GM18861 (cell line): ENCODE measurements at regions not wholly inside any gene's neighbourhood (a gene's known extent, or its start where the extent isn't known, plus 50 kb on each side); places are given as distances from the start of the nearest gene placed in this dataset.
A peak's percentile ranks its signal among the peaks of the same experiment; 100 is the strongest.

Source experiments
- ATAC-seq: cut with Tn5 transposase; IDR thresholded peaks from one replicate; pipeline ENCODE4 v1.9.1; 2021; ENCODE audit not compliant: unreplicated experiment

DNA sequence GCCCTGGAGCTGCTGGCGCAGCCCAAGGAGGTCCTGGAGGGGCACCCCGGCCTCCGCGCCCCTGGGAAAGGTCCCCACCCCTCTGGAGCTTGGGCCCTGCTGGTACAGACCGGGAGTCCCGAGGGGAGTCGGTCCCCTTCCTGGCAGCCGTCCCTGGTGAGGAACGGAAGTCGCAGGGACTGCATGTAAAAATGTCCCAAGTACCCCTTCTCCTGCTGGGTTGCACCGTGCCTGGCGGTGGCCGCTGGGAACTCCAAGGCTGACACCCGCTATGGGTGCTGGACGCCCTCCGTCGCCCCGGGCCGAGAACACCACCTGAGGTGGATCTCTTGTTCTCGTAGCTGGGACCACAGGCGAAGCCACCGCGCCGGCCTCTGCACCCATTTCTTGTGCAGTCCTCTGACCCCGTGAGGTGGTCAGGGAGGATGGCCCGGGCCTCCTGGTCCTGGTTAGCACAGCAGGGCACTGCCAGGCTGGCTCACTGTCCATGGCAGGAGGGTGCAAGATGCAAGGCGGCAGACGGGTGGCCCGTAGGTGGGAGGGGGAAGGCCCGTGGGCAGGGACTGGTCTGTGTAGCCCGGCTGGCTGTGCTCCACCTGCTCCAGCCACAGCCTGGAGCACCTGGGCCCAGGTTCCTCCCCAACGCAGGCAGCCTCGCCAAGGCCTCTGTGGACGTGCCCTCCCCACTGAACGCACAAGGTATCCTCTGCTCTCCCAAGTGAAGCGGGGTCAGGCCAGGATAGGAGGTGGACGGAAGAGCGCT lies 165.2 kb downstream of the IGLL1 start:
- no peak for ATAC-seq

GRCh38 chr22:23411739-23412138 lies 168.4 kb downstream of the IGLL1 start:
- no peak for ATAC-seq

DNA sequence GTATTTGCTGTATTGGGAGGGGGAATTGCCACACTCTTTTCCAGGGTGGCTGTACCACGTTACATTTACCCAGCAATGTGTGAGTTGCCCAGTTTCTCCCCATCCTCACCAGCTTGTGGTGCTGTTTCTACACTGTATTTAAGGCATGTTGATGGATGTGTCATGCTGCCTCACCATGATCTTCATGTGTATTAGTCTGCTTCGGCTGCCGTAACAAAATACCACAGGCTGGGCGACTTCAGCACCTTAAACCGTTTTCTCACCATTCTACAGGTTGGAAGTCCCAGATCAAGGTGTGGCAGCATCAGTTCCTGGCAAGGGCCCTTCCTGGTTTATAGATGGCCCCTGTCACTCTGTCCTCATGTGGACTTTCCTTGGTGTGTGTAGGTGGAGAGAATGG lies 169.7 kb downstream of the IGLL1 start:
- no peak for ATAC-seq

DNA sequence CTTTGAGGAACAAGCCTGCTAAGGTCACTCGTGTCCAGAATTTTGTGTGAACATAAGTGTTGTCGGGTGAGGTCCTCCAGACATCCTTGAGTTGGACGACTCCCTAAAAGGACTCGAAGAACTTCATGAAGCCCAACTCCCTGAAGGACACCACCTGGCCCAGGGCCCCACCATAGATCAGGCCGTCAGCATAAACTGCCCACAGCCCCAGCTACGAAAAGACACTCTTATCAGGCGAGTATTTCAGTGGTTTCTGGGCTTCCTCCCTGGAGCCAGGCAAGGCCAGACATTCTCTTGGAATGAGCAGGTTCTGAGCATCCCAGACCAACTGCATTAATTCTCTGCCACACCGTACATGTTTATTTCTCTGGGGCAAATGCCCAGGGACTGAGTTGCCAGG lies 170.1 kb downstream of the IGLL1 start:
- ATAC-seq: no peak

DNA sequence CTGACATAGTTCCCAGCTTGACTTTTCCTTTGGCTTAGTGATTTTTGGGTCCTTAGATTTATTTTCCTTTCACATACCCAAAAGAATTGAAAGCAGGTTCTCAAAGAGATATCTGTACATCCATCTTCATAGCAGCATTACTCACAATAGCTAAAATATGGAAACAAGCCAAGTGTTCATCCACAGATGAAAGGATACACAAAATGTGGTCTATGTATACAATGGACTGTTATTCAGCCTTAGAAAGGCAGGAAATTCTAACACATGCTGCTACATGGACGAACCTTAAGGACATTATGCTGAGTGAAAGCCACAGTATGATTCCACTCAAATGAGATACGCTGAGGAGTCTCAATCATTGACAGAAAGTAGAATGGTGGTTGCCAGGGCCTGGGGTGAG lies 171.8 kb downstream of the IGLL1 start:
- ATAC-seq: no peak

DNA sequence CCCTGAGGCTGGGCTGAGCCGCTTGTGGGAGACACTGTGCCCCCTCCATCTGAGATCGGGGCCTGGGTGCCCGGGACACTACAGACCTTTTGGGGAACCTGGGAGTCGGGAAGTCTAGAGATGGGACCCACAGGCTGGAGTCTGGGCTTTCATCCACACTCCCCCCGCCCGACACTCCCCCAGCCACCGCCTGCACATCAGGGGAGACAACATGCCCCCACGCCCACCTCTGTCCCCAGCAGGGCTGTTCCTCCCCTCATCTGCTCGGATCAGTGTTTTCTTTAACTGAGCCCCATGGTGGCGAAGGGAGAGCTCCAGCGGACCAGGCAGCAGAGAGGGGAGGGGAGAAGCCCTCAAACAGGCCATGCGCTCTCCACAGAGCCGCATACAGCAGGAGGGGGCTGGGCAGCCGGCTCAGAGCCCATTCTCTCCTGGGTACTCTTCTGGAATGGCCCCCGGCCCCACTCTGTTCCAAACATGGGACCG lies 174.7 kb downstream of the IGLL1 start:
- no peak for ATAC-seq

- no peak for ATAC-seq
Observed at GRCh38 chr22:23404689-23405365, 175.3 kb downstream of the IGLL1 start.

DNA sequence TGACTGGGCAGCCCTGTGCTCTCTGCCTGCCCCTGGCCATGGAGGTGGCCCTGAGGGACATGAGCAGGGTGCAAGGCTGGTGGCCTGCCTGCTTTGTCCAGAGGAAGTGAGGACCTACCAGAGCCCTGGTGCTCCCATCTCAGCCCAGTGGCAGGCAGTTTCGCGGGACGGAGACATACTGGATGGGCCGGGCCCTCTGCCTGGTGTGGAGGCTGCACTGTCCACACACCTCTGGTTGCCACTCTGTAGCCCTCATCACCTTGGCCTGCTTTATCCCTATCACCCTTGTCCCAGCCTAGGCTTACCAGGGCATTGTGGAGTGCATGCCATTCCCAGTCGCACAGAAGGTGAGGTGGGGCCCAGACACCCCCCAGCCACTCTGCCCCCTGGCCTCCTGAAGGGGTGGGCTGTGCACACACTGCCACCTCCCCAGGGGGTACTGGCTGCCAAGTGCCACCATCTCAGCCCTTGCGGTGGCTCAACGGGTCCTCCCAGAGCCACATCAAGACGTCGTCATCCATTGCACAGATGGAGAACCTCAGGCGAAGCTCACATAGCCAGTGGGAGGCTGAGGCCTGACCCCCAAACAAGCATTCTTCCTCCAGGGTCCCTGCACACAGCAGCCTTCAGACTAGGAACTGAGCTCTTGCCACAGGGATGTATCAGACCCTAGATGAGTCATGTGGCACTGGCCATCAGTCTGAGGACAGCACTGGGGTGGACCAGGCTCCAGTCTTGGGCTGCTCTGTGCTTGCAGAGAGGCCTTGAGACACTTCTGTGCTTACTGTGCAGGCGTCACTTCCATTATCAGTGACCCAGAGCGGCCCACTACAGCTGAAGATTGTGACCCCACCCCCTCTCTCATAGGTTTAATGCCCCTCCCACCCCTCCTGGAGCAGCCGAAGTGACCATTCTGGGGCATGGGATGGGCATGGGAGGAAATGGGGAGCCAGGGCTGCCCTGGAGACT lies 176.1 kb downstream of the IGLL1 start:
- ATAC-seq: no peak

DNA sequence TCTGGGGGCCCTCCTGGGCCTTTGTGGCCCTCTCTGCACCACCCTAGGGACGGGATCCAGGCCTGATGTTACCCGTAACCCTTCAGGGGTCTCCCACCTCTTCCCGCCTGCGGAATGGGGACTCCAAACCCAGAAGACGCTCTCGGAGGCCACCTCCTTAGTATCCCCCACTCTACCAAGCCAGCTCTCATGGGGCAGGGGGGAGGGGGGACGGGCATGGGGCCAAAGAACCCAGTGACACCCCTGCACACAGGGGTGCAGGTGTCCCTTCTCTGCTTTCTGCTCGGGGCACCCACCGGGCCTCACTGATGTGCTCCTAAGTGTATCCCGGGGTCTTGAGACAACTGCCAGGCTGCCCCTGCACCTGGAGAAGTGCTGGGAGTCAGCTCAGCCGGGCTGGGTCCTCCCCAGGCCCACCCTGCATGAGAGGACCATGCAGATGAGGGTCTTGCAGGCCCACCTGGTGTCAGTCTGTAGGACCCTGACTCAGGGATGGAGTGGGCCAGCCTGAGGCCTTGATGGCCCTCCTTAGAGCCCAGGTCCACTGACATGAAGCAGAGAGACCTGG lies 176.9 kb downstream of the IGLL1 start:
- ATAC-seq: no peak

DNA sequence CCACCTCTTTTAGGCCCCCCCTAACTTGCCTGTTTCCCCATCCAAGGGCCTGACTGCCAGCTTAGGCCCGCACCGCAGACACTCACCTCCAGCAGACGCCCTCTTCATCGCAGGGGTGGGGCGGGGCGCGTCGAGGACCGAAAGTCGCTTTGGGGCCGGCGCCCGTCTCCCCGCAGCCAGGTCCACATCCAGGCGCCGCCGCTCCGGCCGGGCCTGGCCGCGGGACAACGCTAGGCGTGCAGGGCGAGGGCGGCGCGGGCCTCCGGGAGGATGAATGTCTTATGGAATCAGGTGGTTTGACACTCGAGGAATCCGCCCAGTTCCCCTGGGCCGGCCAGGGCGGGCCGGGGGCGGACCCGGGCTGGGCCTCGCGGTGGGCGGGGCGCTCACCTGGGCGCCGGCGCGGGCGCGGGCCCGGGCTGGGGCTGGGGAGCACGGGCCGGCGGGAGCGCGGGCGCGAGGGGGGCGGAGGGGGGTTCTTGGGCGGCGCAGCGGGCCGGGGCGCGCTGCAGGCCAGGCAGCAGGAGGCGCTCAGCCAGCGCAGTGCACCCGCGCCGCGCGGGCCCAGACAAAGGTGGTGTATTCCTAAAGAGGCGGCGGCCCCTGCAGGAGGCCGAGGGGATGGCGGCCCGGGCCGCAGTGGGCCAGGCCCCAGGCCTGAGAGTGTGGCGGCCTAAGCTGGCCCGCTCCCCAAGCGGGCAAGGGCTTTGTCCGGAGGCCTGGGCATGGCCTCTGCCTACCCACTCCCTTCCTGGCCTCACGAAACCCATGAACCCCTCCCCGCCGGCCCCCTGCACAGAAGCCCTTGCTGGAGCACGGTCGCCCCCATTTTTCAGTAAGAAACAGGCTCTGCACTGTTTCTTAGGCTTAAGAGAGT lies 177.6 kb downstream of the IGLL1 start:
- peak; percentile 56 for ATAC-seq

DNA sequence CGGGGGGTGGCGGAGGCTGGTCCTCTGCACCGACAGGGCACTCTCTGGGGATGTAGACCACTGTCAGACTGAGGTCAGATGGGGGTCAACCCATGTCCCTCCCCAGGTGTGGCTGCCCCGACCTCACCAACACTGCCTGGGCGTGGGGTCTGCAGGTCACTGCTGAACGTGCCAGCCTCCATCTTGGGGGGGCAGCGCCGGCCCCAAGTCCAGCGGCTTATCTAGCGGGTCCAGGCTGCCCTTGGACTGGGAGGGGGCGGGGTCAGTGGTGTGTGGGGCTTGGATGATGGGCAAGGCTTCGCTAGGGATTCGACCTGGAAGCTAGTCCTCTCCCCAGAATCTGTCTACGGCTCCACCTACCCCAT lies 178.2 kb downstream of the IGLL1 start:
- no peak for ATAC-seq

- ATAC-seq: no peak
Observed at GRCh38 chr22:23401111-23401909, 178.8 kb downstream of the IGLL1 start.

DNA sequence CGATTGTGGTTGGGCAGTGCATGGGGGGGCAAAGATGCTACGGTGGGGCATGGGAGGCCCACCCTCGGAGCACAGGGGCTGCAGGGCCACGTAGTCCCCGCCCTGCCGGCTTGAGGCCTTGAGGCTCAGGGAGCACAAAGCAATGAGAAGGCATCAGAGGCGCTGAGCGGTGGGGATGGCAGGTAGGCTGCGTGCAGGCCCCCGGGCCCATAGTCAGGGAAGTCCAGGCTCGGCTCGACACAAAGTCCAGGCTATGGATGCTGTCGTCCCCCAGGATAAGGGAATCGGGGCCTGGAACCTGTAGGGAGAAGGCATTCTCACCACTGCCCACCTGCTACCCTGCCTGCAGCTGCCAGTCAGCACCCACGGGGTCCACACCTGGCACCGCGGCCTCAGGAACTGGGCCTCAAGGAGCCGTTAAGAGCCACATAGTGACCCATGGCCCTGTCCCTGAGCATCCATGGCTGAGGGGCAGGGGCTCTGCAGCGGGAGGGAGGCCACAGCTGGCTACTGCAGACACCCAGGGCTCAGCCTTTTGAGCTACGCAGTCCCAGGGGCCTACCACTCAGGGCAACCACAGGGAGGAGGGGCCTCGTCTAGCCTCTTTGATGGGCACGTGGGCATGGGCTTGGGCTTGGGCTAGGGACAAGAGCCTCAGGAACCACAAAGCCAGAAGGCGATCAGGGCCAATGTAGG lies 179.7 kb downstream of the IGLL1 start:
- ATAC-seq: no peak

- ATAC-seq: no peak
Observed at GRCh38 chr22:23399367-23400285, 180.5 kb downstream of the IGLL1 start.

DNA sequence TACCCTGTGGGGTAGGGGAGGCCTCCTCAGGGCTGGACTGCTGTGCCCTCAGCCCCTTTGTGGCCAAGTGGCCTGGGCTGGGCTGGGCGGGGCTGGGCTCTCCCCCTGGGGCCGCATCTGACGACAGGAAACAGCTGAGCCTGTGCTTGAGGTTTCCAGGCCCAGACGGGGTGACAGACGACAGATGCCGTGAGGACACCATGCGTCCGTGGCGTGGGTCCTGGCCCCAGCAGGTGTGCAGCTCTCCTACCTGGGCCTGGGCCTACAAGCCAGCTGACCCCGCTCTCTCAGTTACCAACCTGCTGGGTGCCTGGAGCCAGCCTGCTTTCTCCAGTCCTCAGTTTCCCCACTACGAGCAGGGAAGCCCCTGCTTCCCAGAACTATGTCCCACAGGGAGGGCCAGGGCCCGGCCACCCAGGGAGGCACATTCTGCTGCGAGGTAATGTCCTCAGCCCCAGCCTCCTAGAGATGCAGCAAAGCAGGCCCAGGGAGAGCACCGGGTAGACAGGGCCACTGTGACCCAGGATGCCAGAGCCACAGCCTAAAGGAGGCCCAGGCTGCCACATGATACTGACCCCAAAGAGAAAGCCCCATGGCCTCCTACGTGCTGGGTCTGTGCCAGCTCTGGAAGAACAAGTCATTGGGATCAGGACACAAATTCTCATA lies 181.3 kb downstream of the IGLL1 start:
- no peak for ATAC-seq

DNA sequence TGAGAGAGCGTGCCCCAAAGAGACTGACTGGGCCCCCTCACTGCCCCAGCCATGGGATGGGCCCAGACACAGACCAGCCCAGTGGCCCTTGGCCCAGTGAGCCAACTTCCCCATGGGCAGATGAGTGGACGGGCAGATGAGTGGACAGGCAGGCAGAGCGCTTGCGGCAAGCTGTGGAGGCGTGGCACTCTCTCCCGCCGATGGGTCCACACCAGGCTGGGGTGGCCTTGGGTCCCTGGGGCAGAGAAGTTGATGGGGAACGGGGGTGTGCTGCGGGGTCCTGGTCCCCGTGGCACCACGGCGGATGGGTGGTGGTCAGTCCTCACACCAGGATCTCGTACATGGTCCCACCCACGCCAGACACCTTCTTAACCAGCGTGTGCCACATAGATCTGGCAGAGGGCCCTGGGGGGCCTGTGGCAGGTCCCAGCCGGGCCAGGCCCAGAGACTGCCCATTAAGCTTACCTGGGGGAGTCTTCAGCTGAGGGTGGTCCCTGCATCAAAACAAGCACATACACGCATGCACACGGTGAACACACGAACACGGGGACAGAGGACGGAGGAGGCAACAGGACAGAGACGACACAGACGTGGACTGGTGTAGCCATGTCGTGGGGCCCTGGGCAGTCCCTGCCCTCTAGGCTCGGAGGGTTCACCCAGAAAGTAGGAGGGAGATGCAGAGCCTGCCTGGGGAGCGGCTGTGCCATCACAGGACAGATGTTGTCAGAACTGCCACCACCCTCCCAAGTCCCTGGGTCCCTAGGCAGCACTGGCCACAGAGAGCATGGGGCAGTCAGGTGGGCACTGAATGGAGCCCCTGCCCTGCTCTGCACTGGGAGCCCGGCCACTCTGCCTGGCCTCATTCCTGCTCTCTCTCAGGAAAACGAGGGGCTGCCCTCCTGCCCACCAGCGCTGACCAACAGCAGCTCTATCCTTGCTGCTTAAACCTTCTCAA lies 182.2 kb downstream of the IGLL1 start:
- no peak for ATAC-seq
